Spleen (tissue), 7 donors: ENCODE measurements at regions not wholly inside any gene's neighbourhood (a gene's known extent, or its start where the extent isn't known, plus 50 kb on each side); places are given as distances from the start of the nearest gene placed in this dataset.

ENCODE experiments used
- POLR2A ChIP-seq, 3 donors: fragments of 450-650 bp; IDR thresholded peaks; one replicate each; pipeline ENCODE4 v1.5.1; 2017; ENCODE audit warnings: antibody characterized with exemption in 3 of 3, mild to moderate bottlenecking in 1 of 3
- POLR2AphosphoS5 ChIP-seq, 3 donors: sonication (generic); formaldehyde crosslinking; IDR thresholded peaks; one replicate each; pipeline ENCODE4 v1.5.1; 2017; ENCODE audit warnings: antibody characterized with exemption in 3 of 3
- TF ChIP-seq, protein P1 (sequence below), 11 experiments: fragments of 200-600 bp in 7 of 11; fragments of 450-650 bp in 4 of 11; sonication (generic) in 4 of 11; IDR thresholded peaks in 8 of 11; conservative IDR thresholded peaks in 3 of 11; 1 replicate in 7 of 11; 2 replicates in 4 of 11; pipeline versions ENCODE4 v1.4.0 to v1.8.0; 2016 to 2021; ENCODE audit warnings: antibody characterized with exemption in 11 of 11, inconsistent platforms in 4 of 11, mild to moderate bottlenecking in 1 of 11
- donor health status: DM: no; HTN: no; CAD: no; lungs with moderate emphysema.
- donor health status: DM: no; HTN: no; CAD: no.
- donor health status: DM: no; HTN: no; CAD: no.

- TF ChIP-seq, protein P1, sequence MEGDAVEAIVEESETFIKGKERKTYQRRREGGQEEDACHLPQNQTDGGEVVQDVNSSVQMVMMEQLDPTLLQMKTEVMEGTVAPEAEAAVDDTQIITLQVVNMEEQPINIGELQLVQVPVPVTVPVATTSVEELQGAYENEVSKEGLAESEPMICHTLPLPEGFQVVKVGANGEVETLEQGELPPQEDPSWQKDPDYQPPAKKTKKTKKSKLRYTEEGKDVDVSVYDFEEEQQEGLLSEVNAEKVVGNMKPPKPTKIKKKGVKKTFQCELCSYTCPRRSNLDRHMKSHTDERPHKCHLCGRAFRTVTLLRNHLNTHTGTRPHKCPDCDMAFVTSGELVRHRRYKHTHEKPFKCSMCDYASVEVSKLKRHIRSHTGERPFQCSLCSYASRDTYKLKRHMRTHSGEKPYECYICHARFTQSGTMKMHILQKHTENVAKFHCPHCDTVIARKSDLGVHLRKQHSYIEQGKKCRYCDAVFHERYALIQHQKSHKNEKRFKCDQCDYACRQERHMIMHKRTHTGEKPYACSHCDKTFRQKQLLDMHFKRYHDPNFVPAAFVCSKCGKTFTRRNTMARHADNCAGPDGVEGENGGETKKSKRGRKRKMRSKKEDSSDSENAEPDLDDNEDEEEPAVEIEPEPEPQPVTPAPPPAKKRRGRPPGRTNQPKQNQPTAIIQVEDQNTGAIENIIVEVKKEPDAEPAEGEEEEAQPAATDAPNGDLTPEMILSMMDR (IDR thresholded peaks at IDR 0.05 in 8 of 11, conservative IDR thresholded peaks at IDR 0.05 in 3 of 11) = no peak
- TF ChIP-seq POLR2A (IDR thresholded peaks at IDR 0.05) (no peak), POLR2AphosphoS5 (IDR thresholded peaks at IDR 0.05) (no peak)
Measured at GRCh38 chr3:104298662-104299061, 1068.0 kb upstream of the ALCAM start.
